ENCODE measurements at regions not wholly inside any gene's neighbourhood (a gene's known extent, or its start where the extent isn't known, plus 50 kb on each side); places are given as distances from the start of the nearest gene placed in this dataset.

- no peak for TF ChIP-seq CTCF (IDR thresholded peaks at IDR 0.05; ENCODE audit: insufficient read depth, low read length)
- no peak for TF ChIP-seq REST (IDR thresholded peaks at IDR 0.05; ENCODE audit: insufficient replicate concordance, low read depth)
- no peak for TF ChIP-seq GABPA (IDR thresholded peaks at IDR 0.05; ENCODE audit: low read depth)
- no peak for TF ChIP-seq POLR2AphosphoS5 (IDR thresholded peaks at IDR 0.05; ENCODE audit: low read depth)
Observed at GRCh38 chr1:199815947-199816346, 211.6 kb upstream of the NR5A2 start.

Measured in HL-60 (cell line).